ENCODE measurements at regions not wholly inside any gene's neighbourhood (a gene's known extent, or its start where the extent isn't known, plus 50 kb on each side); places are given as distances from the start of the nearest gene placed in this dataset.
"Not testable (repeated sequence)": the region's sequence is repeated elsewhere in the genome, so short reads cannot be mapped to it uniquely, and the experiment has no call there.

GRCh38 chr21:15218476-15218875 is 153.7 kb upstream of the NRIP1 start:
- not testable (repeated sequence) for TF ChIP-seq CHD1 (IDR thresholded peaks at IDR 0.05; ENCODE audit: low read length); FOXK1 (CRISPR knock-in tag; IDR thresholded peaks at IDR 0.05; ENCODE audit: borderline replicate concordance); POLR2AphosphoS5 (IDR thresholded peaks at IDR 0.05; ENCODE audit: control insufficient read depth, insufficient read depth, low read depth, low read length)
- TF ChIP-seq, protein P1, sequence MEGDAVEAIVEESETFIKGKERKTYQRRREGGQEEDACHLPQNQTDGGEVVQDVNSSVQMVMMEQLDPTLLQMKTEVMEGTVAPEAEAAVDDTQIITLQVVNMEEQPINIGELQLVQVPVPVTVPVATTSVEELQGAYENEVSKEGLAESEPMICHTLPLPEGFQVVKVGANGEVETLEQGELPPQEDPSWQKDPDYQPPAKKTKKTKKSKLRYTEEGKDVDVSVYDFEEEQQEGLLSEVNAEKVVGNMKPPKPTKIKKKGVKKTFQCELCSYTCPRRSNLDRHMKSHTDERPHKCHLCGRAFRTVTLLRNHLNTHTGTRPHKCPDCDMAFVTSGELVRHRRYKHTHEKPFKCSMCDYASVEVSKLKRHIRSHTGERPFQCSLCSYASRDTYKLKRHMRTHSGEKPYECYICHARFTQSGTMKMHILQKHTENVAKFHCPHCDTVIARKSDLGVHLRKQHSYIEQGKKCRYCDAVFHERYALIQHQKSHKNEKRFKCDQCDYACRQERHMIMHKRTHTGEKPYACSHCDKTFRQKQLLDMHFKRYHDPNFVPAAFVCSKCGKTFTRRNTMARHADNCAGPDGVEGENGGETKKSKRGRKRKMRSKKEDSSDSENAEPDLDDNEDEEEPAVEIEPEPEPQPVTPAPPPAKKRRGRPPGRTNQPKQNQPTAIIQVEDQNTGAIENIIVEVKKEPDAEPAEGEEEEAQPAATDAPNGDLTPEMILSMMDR (IDR thresholded peaks at IDR 0.05 in 2 of 3, conservative IDR thresholded peaks at IDR 0.05 in 1 of 3; ENCODE audit: insufficient read depth in 2 of 3, low read depth in 1 of 3, low read length in 3 of 3): not testable (repeated sequence)
